Activated CD8-positive, alpha-beta memory T cell treated with anti-CD3 and anti-CD28 coated beads, Interleukin-2, amount 50 U/mL, for 24 hours (primary cell): ENCODE measurements at regions not wholly inside any gene's neighbourhood (a gene's known extent, or its start where the extent isn't known, plus 50 kb on each side); places are given as distances from the start of the nearest gene placed in this dataset.

Experiments
- DNase-seq: peaks from one replicate; pipeline ENCODE4 v3.0.0-alpha.2; 2020; ENCODE audit errors: extremely low read depth

- no peak for DNase-seq
Measured at GRCh38 chr5:54616518-54617220, 99.1 kb downstream of the SNX18 start.

DNA sequence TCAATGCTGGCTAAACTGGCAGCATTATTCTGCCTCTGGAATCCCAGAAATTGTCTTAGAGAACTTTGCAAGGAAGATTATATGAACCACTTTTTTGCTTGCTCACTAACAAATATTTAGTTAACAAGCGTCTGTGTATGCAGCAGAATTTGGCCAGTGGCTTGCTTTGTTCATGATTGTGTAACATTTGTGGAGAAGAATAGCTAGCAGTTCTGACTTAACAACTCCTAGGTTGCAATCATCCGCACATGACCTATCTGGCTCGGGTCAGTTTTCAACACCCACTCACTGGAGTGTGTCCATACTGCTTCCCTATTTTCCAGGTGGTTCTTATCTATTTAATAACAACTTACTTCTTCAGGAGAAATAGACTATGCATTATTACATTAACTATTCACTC lies 98.5 kb downstream of the SNX18 start:
- DNase-seq, result no peak

- DNase-seq, result no peak
Measured at GRCh38 chr5:54615381-54615780, 97.8 kb downstream of the SNX18 start.

- DNase-seq, result no peak
Measured at GRCh38 chr5:54612711-54613110, 95.2 kb downstream of the SNX18 start.

DNA sequence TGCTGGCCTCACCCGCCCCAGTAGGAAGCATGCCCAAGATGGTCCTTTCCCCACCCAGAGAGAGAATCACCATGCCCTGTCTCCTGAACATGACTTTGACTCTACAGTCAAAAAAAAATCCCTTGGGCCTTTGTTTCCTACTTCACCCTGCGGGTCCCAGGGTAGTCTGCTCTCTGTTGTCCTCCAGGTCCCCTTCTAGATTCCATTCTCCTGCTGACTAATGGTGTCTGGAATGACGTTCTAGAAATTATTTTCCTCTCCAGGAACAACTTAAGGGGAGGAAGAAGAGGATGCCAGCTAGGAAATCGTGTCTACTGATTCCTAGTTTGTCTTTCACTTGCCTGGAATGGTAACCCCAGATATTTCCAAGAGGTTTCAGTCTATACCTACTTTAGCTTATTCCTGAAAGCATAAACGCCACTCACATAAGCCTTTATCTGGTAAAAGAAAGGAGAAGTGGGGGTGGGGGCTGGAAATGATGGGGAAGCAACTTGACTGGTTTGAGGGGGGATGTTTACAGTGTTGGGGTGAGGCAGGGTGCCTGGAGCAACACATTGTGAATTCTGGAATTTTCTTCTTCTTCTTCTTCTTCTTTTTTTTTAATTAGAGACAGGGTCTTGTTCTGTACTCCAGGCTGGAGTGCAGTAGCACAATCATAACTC lies 93.9 kb downstream of the SNX18 start:
- DNase-seq, result no peak

DNA sequence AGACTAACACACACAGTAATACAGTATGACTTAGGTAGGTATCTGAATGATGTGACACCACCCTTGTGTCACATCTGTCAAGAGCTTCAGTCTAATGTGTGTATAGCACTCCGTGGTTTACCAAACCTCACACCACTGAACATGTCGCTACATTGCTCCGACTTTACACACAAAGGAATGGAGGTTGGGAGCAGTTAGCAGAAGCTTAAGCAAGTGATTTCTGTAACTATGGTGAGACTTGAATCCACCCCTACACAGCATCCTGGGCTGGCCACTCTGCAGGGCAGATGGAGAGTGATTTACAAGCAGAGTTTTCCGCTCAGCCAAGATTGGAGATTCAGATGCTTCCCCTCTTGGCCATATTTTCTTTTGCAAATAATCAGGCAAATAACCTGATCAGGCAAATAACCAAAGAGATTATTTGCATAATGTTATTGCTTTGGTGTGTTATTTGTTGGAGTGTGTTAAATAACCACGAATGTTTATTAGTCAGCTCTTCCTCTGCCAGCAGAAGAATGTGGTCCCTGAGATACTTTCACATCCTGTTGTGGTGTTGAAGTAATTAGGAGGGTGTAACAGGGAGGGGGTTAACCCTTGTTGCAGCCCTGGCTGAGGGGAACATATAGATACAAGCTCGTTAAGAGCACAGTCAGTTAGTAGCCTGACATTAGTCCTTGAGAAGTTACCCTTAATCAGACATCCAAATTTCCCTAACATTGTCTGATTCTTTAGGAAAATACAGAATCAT lies 92.8 kb downstream of the SNX18 start:
- DNase-seq, result no peak

DNA sequence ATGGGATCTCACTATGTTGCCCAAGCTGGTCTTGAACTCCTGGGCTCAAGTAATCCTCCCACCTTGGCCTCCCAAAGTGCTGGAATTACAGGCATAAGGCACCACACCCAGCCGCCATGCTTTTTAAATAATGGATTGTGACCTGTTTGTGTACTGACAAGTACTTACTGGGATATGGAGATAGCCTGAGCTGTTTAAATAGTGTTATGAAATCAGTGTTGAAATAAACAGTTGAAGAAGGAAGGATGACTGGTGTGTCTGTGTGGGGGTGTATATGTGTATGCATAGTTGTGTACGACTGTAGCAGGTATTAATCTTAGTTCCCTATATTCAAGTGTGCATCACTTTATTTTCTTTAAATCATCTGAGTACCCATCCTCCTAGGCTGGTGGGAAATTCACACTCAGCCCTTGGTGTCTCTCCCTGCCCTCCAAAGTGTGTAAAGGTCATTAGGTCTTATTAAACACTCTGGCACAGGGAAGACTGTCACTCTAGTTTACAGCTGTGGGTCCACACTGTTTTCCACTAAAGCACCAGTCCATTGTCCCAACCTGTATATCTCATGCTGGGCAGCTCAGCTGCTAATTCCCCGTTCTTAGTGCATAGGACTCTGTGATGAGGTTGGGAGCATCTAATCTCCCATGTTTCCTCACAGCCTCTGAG lies 91.0 kb downstream of the SNX18 start:
- DNase-seq, result no peak

GRCh38 chr5:54607006-54607405 lies 89.4 kb downstream of the SNX18 start:
- DNase-seq, result no peak

DNA sequence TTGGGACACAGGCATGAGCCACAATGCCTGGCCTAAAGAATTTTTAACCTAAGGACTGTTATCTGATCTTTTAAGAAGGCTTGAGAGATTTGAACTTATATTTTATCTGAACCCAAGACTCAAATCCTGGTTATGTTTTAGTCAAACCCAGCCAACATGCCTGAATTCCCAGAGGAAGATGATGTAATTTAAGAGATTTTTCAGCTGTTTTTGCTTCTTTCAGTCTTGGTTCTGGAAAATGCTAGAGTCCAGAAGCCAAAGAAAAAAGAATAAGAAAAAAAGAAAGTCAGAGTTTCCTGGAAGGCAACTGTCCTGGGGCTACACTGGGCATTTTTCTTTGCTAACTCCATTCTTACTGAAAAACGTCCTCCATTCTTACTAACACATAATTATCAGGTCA lies 85.8 kb downstream of the SNX18 start:
- DNase-seq, result no peak

DNA sequence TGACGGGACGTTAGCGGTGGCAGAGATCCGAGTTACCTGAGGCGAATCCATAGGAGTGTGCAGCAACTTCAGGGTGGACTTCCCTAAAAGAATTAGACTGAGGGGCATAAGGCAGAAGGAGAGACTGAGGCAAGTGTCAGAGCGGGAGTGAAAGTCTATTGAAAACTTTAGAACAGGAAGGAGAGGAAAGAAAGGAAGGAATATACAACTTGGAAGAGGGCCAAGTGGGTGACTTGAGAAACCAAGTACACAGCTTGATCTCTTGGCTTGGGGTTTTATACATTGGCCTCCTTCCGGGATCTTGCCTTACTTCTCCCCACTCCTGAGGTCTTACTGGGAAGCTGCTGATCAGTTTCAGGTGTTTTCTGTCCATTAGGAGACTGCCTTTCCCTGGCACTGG lies 84.9 kb downstream of the SNX18 start:
- DNase-seq, result no peak

DNA sequence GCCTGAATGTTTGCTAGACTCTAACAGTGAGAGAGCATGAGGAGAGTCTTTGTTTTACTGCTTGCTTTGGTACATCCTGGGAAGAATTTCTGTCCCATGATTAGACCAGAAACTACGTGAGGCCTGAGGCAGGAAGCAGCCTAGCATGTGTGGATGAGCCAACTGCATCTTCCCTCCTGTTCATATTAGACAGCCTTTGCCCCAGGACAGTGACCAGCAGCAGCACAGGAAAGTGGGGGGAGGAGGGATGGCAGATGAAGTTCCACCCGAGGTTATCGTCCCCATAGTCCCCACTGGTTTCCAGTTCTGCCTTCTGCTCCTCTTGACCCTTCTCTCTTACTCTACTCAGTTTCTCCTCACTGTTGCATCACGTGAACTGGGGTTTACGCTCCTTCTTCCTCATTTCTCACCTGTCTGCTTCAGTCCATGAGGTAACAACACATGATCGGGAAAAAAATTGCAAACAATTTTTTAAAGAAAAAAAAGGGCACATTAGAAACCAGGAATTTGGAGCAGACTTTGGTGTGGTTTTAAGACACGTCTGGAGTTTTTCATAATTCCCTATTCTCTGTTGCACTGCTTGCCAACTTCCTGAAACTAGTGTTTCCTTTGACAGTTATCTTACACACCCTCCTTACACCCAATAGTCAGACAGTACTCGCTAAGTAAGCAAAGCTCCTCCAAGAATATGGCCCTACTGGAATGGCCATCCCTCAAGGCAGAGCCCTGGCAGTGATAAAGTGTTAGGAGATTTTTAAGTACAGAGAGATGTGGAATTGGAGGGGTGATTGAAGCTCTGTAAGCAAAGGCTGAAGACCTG lies 84.1 kb downstream of the SNX18 start:
- no peak for DNase-seq
